ENCODE measurements at regions not wholly inside any gene's neighbourhood (a gene's known extent, or its start where the extent isn't known, plus 50 kb on each side); places are given as distances from the start of the nearest gene placed in this dataset.
"Not testable (repeated sequence)": the region's sequence is repeated elsewhere in the genome, so short reads cannot be mapped to it uniquely, and the experiment has no call there.

DNA sequence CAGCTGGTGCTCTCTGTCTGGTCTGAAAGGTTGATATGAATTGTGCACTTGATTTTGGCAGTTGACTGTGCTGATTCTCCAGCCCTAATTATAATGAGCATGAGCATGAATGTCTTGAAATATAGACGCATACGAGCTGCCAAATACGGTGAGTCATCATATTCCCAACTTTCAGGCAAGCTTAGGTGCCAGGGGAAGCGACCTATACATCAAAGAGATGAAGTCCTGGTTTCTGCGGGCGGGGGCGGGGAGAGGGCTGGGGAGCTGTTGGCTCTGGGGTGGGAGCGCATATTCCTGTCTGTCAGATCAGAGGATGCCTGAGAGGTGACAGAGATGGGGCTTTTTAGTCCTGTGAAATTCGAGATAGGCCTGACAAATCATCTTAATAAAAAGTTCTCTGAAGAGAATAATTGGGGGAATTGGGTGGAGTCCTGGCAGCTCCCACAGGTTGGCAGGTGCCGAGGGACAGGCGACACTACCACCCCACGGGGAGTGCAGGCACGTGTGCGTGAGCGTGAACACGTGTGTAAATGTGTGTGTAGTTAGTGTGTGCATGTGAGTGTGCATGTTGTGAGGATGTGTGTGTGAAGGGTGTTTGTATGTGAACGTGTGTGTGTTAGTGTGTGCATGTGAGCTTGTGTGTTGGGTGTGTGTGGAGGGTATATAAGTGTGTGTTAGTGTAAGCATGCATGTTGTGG is 865.3 kb downstream of the TBC1D22A start:
- H3K4me3 ChIP-seq (ENCODE audit: low read depth, low read length): no peak overlapping the region

DNA sequence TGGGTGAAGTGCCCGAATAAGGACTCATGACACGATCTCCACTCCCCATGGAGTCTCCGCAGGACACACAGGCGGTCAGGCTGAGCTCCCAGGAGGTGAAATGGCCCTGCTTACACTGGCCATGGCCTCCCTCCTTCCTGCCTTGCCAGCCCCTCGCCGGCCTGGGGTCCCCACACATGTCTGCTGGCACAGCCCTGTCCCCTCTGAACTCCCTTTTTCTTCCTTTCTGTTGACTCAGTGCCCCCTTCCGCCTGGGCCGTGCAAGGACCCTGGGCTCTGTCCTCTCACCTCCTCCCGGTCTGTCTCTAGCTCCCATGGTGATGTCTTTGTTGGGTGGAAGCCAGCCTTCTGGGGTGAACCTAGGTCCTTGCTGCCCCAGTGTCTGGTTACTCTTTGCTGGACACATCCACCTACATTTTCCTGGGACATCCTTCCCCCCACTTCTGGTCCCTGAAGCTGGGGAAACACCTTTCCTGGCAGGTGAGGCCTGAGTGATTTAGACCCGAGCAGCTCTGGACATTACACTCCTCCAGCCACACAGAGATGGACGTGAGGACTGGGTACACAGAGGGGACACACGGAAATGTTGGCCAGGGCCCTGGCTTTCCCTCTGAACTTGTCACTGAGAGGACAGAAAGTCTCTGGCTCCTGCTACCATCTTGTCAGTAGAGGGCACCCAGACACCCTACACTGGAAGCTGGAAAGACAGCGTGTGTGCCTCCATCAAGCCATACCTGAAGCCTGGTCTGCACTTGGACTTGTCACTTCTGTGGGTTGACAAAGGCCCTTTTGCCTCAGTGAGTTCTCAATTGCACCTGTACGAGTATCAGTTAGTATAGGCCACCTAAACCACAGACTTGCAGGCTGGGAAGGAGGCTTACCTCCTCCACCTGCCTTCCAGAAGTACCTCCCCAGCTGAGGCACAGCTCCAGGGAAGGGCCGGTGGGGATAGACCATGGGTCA is 864.3 kb downstream of the TBC1D22A start:
- no peak overlapping the region for H3K4me3 ChIP-seq (ENCODE audit: low read depth, low read length)

DNA sequence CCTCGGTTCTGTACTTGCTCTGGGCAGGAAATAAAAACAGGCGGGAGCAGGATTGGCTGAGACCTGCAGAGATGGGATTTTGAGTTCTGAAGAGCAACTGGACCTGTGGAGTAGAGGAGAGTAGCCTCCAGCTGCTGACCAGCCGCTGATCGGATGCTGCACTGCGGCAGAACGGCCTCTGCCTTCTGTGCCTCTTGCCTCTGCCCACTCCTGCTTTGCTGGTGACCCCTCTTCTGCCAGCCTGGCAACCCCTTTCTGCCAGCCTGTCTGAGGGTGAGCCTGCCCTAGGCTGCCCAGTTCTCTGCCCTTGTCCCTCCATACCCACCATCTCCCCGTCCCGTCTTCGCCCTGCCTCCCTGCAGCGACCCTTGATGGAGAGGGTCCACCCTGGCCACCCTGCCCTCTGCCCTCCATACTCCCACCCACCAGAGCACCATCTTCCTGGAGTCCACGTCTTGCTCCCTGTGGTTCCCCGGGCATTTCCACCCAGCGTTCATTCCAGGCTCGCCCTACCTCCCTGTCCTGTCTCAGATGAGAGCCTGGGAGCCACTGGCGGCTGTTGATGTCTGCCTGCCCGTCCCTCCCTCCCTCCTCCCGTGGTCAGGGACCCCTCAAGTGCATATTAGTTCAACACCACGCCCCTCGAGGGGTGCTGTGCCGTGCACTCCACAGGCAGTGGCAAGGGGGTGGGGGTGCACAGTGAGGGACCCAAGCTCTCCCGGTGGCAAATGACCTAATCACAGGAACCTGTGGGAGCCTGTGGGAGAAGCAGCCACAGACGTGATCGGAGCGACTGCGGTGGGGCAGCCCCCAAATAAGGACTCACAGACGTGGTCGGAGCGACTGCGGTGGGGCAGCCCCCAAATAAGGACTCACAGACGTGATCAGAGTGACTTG is 863.3 kb downstream of the TBC1D22A start:
- H3K4me3 ChIP-seq (ENCODE audit: low read depth, low read length): no peak overlapping the region

DNA sequence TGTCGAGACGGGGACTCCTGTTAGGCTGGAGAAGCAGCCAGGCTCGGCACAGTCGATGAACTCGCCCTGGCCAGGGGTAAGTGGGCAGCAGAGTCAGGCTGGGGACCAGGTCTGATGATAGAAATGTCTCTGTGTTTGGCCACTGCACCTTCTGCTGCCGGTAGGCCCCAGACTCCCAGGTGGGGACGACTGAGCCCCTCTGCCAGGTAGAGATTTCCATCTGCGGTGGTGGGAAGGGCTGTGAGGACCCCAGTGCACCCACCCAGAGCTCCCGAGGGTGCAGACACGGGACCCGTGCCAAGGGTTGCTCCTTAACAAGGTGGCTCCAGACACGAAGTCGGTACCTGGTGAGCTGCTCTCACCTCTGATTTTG is 862.5 kb downstream of the TBC1D22A start:
- H3K4me3 ChIP-seq (ENCODE audit: low read depth, low read length): no peak overlapping the region

DNA sequence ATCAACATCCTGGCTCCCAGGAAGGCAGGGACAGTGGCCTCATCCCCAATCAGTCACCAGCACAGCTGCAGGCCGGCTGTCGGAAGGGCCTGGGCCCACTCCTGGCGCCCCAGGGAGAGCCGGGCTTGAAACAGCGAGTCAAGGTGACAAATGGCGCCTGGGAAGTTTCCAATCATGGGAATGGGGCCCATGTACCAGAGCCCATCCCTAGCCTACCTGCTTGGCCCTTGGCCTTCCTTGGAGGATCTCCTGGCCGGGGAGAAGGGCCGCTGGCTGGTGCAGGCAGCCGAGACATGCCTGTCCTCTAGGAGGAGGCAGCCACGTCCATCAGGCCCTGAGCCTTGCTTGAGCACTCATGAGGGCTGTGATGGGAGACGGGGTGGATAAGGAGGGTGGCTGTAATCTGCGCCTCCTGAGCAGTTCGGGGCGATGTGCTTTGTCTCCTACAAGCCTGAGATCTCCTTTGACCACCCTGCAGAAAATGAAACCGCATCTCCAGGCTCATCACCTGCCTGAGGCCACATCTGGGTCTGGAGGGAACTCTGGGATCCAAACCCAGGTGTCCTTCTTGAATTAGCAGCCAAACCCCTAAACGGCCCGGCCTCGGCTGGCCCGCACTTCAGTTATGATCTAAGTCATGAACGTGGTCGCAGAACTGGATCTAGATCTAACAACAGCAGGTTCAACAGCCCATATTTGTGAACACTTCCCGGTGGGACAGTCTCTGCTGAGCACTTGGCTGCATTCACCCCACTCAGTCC is 862.0 kb downstream of the TBC1D22A start:
- no peak overlapping the region for H3K4me3 ChIP-seq (ENCODE audit: low read depth, low read length)

DNA sequence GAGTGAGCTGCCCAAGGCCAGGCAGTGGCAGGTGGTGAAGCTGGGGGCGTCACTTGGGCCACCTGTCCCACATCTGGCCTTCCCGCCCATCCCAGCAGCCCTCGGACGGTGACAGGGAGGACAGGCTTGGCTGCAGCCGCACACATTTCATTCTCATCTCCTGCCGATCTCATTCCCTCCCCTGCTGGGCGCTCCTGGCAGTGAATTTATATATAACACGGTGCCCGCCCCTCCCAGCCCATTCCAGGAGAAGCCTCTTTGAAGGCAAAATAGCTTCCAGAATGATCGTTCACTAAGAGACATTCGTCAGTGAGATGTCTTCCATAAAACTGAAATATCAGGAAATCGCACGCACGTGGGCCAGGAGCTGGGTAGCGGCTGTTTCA is 861.3 kb downstream of the TBC1D22A start:
- H3K4me3 ChIP-seq (ENCODE audit: low read depth, low read length): no peak overlapping the region

DNA sequence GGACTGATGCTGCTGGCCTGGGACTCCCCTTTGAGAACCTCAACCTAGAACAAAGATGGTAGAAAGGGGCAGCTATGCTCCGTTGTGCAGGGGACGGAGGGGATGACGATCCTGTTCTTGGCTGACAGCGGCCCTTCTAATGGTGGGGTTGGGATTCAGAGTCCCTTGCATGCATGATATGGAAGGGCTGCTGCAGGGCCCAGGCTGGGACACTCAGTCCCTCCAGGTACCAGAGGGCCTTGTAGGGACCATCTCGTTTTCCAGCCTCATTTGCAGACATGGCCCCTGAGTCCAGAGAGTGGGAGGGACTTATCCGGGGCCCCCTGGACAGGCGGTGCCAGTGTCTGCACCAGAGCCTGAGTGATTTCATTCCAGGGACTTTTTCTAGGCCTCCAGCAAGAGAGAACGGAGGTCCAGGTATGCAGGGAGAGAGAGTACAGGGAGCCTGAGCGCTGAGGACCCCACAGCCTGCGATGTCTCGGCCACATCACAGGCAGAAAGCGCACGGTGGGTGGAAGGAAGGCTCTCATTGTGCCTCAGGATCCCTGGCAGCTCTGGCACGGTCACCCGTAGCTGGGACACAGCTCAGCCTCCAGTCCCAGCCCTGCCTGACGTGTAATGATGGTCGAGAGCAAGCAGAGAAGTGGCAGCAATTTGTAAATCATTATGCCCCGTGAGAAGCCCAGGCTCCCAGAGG is 860.8 kb downstream of the TBC1D22A start:
- no peak overlapping the region for H3K4me3 ChIP-seq (ENCODE audit: low read depth, low read length)

DNA sequence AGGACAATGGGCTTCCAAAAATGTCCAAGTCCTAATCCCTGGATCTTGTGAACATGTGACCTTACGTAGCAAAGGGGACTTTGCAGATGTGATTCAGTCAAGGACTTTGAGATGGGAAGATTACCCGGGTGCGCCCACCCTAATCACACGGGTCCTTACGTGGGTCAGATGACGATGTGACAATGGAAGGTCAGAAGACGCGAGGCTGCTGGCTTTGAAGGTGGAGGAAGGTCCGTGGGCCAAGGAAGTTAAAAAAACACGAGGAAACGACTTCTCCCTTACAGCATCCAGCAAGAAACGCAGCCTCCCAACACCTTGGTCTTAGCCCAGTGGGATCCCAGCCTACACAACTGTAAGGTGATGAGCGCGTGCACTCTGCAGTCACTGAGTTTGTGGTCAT is 860.1 kb downstream of the TBC1D22A start:
- no peak overlapping the region for H3K4me3 ChIP-seq (ENCODE audit: low read depth, low read length)

DNA sequence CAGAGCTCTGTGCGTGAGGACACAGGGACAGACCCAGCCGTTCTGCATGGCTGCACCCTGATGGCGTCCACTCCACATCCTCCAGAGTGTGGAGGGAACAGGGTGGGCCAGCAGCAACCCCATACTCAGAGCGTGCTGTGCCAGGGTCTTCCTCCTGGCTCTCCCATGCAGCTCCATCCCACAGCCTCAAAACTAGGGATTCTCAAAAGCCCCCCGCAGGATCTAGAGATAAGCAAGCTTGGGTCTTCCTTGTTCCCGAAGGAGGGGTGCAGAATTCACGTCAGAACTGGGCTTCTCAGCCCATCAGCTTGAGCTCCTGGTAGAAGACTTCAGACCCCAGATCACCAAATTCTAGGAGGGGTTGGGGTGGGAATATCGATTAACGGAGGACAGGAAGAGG is 858.8 kb downstream of the TBC1D22A start:
- no peak overlapping the region for H3K4me3 ChIP-seq (ENCODE audit: low read depth, low read length)

DNA sequence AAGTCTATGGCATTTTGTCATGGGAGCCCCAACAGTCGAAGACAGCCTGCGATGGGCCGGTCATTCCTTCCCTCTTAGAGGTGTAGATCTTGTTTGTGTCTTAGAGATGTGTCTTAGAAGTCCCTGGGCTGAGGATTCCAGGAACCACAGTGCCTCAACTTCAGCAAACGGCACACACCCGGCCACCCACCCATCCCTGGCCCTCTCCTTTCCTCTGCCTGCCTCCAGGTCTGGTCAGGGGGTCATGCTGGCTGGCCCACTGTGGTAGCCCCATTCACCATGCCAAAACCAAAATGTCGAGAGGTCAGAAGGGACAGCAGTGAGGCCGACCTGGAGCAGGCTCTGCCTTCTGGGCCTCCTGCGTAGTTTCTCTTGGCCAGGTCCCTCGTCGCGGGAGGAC is 857.9 kb downstream of the TBC1D22A start:
- no peak overlapping the region for H3K4me3 ChIP-seq (ENCODE audit: low read depth, low read length)

DNA sequence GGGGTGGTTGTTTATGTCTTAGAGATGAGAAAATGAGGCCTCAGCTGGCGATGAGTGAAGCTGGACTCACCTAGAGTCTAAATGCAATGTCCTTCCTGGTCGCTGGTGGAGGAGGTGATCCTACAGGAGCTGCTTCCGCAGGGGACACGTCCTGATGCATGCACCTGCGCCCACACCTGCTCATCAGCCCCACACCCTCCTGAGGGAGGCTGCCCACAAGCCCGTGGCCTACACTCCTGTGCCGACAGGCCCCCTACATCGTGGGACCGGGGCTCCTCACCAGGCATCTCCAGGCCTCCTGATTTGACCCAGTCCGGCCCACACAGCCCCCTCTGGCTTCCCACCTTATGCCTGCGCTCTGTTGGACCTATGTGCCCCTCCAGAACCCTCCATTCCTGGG is 857.2 kb downstream of the TBC1D22A start:
- no peak overlapping the region for H3K4me3 ChIP-seq (ENCODE audit: low read depth, low read length)

DNA sequence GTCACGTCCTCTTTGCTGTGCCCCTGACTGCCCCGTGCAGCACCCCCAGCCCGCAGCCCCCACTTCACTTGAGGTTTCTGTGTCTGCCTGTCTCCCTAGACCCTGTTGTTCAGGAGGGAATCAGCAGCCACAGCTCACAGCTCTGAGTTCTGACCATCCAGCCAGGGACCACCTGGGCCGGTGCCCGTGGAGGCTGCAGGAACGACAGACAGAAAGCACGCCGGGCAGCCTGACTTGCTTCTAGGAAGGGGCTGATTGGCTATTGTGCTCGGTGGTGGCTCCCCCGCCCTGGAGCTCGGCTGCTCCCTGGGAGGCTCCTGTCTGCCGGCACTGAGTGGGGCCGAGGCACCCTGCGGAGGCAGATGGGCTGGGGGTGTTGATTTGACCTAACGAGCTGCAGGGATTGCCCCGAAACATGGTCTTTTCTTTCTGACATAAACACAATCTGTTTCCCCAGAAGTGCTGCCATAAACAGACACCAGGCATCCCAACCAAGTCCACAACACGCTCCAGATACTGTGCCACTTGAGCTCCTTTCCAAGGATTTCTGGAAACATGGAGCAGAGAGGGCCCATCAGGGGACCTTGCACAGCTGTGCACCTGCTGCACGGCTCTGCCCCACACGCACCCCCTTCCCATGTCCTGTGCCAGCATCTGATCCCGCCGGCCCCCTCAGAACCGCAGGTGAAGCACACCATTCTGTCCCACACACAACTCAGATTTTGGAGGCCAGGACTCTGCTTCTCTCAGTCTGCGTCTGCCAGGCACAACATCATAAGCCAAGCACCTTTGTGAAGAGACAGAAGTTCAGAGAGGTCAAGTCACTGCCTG is 855.9 kb downstream of the TBC1D22A start:
- H3K4me3 ChIP-seq (ENCODE audit: low read depth, low read length): no peak overlapping the region

DNA sequence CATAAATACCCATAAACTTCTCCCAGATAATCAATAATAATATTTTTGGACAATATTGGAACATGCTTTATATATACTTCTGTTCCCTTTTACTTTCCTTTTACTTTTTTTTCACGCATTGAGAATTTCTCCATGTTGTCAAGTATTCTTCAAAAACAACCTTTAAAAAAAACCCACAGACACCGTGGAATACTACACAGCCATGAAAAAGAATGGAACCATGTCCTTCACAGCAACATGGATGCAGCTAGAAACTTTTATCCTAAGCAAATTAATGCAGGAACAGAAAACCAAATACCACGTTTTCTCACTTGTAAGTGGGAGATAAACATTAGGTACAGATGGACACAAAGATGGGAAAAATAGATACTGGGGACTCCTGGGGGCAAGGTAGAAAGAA is 854.7 kb downstream of the TBC1D22A start:
- no peak overlapping the region for H3K4me3 ChIP-seq (ENCODE audit: low read depth, low read length)

DNA sequence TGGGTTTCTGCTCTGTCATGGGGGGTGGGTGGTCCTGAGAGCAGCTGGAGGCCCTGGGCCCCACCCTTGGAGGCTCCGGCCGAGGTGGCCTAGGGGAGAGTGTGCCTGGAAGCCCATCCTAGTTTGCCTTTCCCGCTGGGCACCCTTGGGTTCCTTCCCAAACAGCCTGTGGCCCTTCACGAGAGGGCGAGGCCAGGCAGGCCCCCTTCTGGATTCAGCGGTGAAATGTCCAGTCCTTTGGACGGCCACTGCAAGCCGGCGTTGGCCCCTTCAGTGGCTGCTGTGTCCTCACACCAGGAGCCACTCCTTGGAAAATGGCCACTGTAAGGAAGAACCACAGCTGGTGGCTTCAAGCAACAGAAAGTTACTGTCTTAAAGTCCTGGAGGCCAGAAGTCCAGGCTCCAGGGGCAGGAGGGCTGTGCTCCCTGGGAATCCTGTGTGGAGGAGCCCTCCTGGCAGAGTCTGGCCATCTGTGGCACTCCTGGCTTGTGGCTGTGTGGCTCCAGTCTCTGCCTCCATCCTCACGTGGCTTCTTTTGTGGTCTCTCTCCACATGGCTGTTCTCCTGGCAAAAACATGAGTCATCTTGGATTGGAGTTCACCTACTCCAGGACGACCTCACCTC is 854.1 kb downstream of the TBC1D22A start:
- no peak overlapping the region for H3K4me3 ChIP-seq (ENCODE audit: low read depth, low read length)

DNA sequence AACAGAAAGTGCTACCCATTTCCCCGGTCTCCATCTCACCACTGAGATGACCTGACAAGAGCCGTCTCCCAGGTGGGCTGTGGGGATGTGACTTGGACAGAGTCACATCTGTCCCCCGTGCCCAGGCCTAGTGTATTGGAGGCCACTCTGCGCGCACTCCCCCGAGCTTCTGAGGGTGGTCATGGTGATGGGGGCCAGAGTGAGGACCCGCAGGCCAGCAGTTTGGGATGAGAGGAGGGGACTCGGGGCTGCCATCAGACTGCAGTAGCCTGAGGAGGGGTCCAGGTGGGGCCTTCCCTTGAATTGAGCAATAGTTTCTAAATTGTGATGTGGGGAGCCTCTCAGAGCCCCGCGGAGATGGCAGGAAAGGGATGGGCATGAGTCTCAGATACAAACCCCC is 852.6 kb downstream of the TBC1D22A start:
- no peak overlapping the region for H3K4me3 ChIP-seq (ENCODE audit: low read depth, low read length)

DNA sequence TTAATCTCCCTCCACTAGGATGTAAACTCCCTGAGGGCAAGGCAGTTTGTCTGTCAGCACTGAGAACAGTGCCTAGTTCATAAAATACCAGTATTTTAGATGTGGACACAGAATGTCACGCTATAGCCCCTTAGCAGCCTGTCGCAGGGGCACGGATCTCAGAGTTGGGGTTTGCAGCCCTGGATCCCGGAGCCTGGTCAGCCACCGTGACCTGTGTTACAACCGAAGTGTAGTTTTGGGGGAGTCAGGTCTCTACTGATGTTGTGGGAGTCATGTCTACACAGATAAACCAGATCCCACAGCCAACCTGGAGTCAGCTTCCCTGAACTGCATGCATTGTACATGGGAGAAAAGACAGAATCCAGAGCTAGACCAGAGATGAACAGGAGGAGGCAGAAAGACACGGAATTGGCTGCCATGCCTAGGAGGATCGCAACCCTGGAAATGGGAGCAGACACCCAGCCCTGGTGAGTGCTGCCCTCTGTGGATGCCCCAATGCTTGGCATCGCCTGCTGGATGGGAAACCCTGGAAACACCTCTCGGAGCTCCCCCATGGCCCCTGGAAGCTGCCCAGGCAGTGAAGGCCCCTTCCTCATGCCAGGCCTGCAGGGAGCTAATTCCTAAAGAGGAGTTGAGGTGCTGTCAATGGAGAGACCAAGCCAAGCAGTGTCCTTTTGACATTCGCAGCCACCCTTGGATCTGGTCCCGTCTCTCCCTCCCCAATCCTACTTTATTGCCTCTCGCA is 851.3 kb downstream of the TBC1D22A start:
- H3K4me3 ChIP-seq (ENCODE audit: low read depth, low read length): no peak overlapping the region

DNA sequence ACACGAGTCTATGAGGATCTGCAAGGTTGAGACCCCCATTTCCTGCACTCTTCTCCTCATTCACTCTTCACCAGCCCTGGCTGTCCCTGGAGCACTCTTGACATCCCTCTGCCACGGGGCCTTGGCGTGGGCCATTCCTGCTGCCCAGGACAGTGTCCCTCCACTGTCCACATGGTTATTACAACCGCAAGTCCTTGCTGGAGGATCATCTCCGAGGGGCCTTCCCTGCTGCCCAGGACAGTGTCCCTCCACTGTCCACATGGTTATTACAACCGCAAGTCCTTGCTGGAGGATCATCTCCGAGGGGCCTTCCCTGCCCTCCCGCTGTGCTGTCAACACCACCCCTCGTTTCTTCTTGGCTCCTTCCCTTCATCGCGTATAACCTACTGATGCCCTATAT is 850.7 kb downstream of the TBC1D22A start:
- H3K4me3 ChIP-seq (ENCODE audit: low read depth, low read length): not testable (repeated sequence)

DNA sequence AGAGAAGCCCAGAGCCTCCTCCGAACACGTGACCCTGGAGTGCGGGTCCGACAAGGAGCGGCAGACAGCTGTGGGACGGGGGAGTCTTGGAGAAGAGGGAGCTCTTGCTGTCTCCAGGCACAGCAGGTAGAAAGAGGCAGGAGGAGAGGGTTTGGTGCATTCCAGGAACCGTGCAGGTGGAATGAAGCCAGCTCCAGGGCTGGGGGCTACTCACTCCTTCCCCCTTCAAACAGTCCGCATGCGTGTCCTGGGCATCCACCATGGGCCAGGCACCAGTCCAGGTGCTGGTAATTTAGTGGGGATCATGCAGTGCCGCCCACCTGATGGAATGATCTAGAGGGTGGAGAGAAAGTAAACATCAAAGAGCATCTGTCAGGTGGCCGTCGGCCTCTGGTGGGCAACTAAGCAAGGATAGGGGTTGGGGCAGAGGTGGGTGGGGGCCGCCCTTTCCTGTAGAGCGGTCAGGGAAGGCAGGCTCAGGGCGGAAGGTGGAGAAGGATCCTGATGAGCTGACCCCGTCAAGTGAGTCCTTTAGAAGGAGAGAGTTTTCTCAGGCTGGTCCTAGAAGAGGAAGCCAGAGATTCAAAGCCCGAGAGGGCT is 850.0 kb downstream of the TBC1D22A start:
- H3K4me3 ChIP-seq (ENCODE audit: low read depth, low read length): no peak overlapping the region
